Psoas muscle (tissue), 7 donors: ENCODE measurements at regions not wholly inside any gene's neighbourhood (a gene's known extent, or its start where the extent isn't known, plus 50 kb on each side); places are given as distances from the start of the nearest gene placed in this dataset.

Source experiments
- ATAC-seq, 4 donors: fragments of 200-7000 bp; cut with Tn5 transposase; one replicate each; pipeline ENCODE4 v1.9.1; 2020; ENCODE audit warnings: moderate library complexity in 3 of 4, mild to moderate bottlenecking in 2 of 4
- DNase-seq, 2 donors: peaks; one replicate each; pipeline ENCODE4 v3.0.0-alpha.2; 2020
- H3K27ac ChIP-seq: fragments of 200-600 bp; one replicate; pipeline ENCODE4 v1.8.0; 2022
- H3K27me3 ChIP-seq, 3 donors: fragments of 200-600 bp in 1 of 3; one replicate each; pipeline versions ENCODE4 v1.6.1 to v1.8.0; 2013 to 2022; ENCODE audit warnings: low read length in 2 of 3, mild to moderate bottlenecking in 2 of 3, moderate library complexity in 1 of 3; ENCODE audit not compliant: insufficient read depth in 3 of 3
- H3K36me3 ChIP-seq, 2 donors: fragments of 200-600 bp in 1 of 2; one replicate each; pipeline versions ENCODE4 v1.6.1 to v1.8.0; 2013 to 2022; ENCODE audit warnings: low read depth in 1 of 2, mild to moderate bottlenecking in 1 of 2, moderate library complexity in 1 of 2; ENCODE audit not compliant: insufficient read depth in 1 of 2
- H3K4me1 ChIP-seq: fragments of 200-600 bp; one replicate; pipeline ENCODE4 v1.8.0; 2022
- H3K4me3 ChIP-seq: fragments of 200-600 bp; one replicate; pipeline ENCODE4 v1.8.0; 2022; ENCODE audit warnings: mild to moderate bottlenecking
- H3K9me3 ChIP-seq: fragments of 200-600 bp; one replicate; pipeline ENCODE4 v1.8.0; 2022
- WGBS, 3 donors: extraction: QIAGEN DNeasy Blood & Tissue Kit; methylation state at CpG; one replicate each; pipeline versions ENCODE4 v1.1.6 to v1.1.7; 2013; 5-methylcytosine and 5-hydroxymethylcytosine counted together
- intact Hi-C, 2 donors: fragments of 100-400 bp; cut with DNase I; formaldehyde crosslinking; loops; one replicate each; pipeline versions ENCODE4 v1.11.0 to v1.14.2; 2022
- TF ChIP-seq, protein P1 (sequence below): fragments of 200-600 bp; IDR thresholded peaks from one replicate; pipeline ENCODE4 v1.8.0; 2022; ENCODE audit warnings: antibody characterized with exemption
- donor health status: healthy with polysubstance abuse.
- donor health status: DM: no; HTN: no; CAD: no; lungs with moderate emphysema.
- donor health status: Bipolar disorder and iron deficiency.
- donor health status: healthy.
- donor health status: DM: yes; HTN: yes; CAD: no.
- donor health status: DM: no; HTN: no; CAD: no.
- donor health status: DM: yes; HTN: yes; CAD: no.

GRCh38 chr18:11514267-11514666 lies 95.1 kb upstream of the SLC35G4 start:
- intact Hi-C loops = loop anchor here in 1 of 2 donors (5.0 kb wide), 1 partner anchor 207 kb away; no protein-coding TSS in a partner anchor
- 94 to 100% (median 94%) methylated on average over 1 of the region's 1 CpG for WGBS, 3 donors

GRCh38 chr18:11512096-11513025 lies 97.0 kb upstream of the SLC35G4 start:
- peak overlapping the region; percentile 48 for H3K27ac ChIP-seq
- TF ChIP-seq, protein P1, sequence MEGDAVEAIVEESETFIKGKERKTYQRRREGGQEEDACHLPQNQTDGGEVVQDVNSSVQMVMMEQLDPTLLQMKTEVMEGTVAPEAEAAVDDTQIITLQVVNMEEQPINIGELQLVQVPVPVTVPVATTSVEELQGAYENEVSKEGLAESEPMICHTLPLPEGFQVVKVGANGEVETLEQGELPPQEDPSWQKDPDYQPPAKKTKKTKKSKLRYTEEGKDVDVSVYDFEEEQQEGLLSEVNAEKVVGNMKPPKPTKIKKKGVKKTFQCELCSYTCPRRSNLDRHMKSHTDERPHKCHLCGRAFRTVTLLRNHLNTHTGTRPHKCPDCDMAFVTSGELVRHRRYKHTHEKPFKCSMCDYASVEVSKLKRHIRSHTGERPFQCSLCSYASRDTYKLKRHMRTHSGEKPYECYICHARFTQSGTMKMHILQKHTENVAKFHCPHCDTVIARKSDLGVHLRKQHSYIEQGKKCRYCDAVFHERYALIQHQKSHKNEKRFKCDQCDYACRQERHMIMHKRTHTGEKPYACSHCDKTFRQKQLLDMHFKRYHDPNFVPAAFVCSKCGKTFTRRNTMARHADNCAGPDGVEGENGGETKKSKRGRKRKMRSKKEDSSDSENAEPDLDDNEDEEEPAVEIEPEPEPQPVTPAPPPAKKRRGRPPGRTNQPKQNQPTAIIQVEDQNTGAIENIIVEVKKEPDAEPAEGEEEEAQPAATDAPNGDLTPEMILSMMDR = peak; percentile 48

More at GRCh38 chr18:11514267-11514666, 95.1 kb upstream of the SLC35G4 start:
- Histone ChIP-seq H3K27me3 (no peaks in the 10 kb centered on the region), H3K4me3 (no peak overlapping the region), H3K9me3 (no peaks in the 10 kb centered on the region), H3K27ac (no peak overlapping the region), H3K36me3 (no peaks in the 10 kb centered on the region), H3K4me1 (peaks cover 16% of the 10 kb centered on the region)
- no peak for ATAC-seq
- TF ChIP-seq, protein P1 = no peak
- DNase-seq = no peak

DNA sequence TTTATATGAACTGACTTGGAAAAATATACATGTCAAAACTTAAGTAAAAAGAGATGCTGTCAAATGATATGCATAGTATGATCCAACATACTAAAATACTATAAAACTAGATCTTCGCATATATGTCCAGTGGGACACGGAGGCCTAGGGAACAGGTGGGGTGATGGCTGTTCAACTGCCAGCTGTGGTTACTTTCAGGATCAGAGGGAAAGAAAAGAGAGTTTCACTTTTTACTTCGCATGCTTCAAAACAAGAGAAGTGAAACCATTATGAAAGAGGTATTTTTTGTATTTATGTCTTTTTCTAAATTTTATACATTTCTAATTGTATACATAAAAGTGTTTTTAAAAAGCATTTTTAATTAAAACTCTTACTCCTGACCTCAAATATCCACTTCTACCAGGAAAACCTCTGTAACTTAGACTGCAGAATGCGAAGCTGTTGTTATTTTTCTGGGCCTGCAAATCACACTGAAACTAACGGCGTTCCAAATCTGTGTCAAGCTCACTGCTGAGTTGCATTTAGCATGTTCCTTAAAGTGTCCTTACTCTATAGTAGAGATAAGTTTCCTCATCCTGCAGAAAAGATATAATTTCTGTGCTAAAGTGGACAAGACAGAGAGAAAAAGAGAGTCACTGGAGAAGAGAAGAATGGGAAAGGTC lies 97.8 kb upstream of the SLC35G4 start:
- H3K27me3 ChIP-seq = no peaks in the 10 kb centered on the region
- intact Hi-C loops = loop anchor here (2.0 to 5.0 kb wide), 2 partner anchors 203 to 204 kb away; no protein-coding TSS in a partner anchor

More at GRCh38 chr18:11512096-11513025, 97.0 kb upstream of the SLC35G4 start:
- DNase-seq (no peak), ATAC-seq (peak; percentile 81 to 99 (median 97))
- no peak overlapping the region for H3K4me3 ChIP-seq
- no peaks in the 10 kb centered on the region for H3K27me3 ChIP-seq
- H3K36me3 ChIP-seq = no peaks in the 10 kb centered on the region
- 42 to 55% (median 44%) methylated on average over 8 of the region's 8 CpGs for WGBS, 3 donors
- peaks cover 16% of the 10 kb centered on the region for H3K4me1 ChIP-seq
- intact Hi-C loops = loop anchor here (2.0 to 5.0 kb wide), 2 partner anchors 204 to 205 kb away; no protein-coding TSS in a partner anchor
- no peaks in the 10 kb centered on the region for H3K9me3 ChIP-seq

GRCh38 chr18:11506856-11507255 lies 102.5 kb upstream of the SLC35G4 start:
- no peak overlapping the region for H3K4me3 ChIP-seq
- no peaks in the 10 kb centered on the region for H3K27me3 ChIP-seq
- no peak for ATAC-seq
- intact Hi-C loops = no loop called here
- peaks cover 3% of the 10 kb centered on the region for H3K4me1 ChIP-seq
- no peak overlapping the region for H3K27ac ChIP-seq
- H3K9me3 ChIP-seq = no peaks in the 10 kb centered on the region
- H3K36me3 ChIP-seq = no peaks in the 10 kb centered on the region
- WGBS, 3 donors = 72 to 79% (median 75%) methylated on average over 6 of the region's 6 CpGs
- TF ChIP-seq, protein P1 = no peak
- DNase-seq = no peak

More for the DNA sequence above, 97.8 kb upstream of the SLC35G4 start:
- H3K9me3 ChIP-seq = no peaks in the 10 kb centered on the region
- ATAC-seq = no peak
- 51 to 69% (median 60%) methylated on average over 6 of the region's 6 CpGs for WGBS, 3 donors
- H3K4me1 ChIP-seq = peaks cover 16% of the 10 kb centered on the region
- TF ChIP-seq, protein P1 = no peak
- DNase-seq = no peak
- peak overlapping the region; percentile 48 for H3K27ac ChIP-seq
- no peaks in the 10 kb centered on the region for H3K36me3 ChIP-seq
- H3K4me3 ChIP-seq = no peak overlapping the region
